DND-41 (cell line): ENCODE measurements at regions not wholly inside any gene's neighbourhood (a gene's known extent, or its start where the extent isn't known, plus 50 kb on each side); places are given as distances from the start of the nearest gene placed in this dataset.

Experiments
- CTCF ChIP-seq: IDR thresholded peaks from 2 replicates; pipeline ENCODE4 v1.5.1; 2012; ENCODE audit warnings: borderline replicate concordance, low read length, moderate library complexity, mild to moderate bottlenecking; ENCODE audit not compliant: poor library complexity, severe bottlenecking; ENCODE audit errors: extremely low read depth
- EZH2 ChIP-seq: IDR thresholded peaks from 3 replicates; pipeline ENCODE4 v1.6.1; 2012; ENCODE audit warnings: borderline replicate concordance, low read depth, mild to moderate bottlenecking, moderate library complexity, low read length, inconsistent platforms; ENCODE audit not compliant: severe bottlenecking

DNA sequence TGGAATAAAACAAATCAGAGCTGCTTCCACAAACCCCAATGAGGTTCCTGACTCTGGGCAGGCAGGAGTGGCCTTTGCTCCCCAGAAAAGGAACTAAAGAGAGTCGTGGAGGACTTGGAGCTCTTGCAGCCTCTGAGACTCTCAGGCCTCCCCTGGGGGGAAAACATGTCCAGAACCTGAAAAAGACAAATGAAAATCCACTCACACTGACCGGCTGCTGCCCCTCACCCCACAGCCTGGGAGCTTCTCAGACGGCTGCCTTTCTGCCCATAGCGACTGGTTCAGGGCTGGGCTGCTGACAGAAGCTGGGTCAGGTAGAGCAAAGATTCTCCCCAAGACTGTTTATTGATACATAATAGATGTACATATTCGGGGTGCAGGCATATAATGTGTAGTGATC is 356.0 kb downstream of the ADGRD1 start:
- TF ChIP-seq CTCF = no peak
- TF ChIP-seq EZH2 = no peak
